Gastrocnemius medialis (tissue), 4 donors: ENCODE measurements at regions not wholly inside any gene's neighbourhood (a gene's known extent, or its start where the extent isn't known, plus 50 kb on each side); places are given as distances from the start of the nearest gene placed in this dataset.

Experiments
- ATAC-seq, 2 donors: fragments of 150-250 bp; one replicate each; pipeline ENCODE4 v1.9.1; 2016
- DNase-seq, 2 donors: peaks; one replicate each; pipeline ENCODE4 v3.0.0-alpha.2; 2019
- H3K27ac ChIP-seq, 4 donors: fragments of 200-600 bp; sonication (generic); 1 replicate in 1 of 4; 2 replicates in 3 of 4; pipeline ENCODE4 v1.5.1; 2016 to 2018; ENCODE audit warnings: mild to moderate bottlenecking in 2 of 4, moderate library complexity in 1 of 4
- H3K27me3 ChIP-seq, 3 donors: fragments of 200-600 bp; sonication (generic) in 2 of 3; 1 replicate in 1 of 3; 2 replicates in 2 of 3; pipeline versions ENCODE4 v1.5.1 to v1.6.0; 2016 to 2019; ENCODE audit warnings: mild to moderate bottlenecking in 1 of 3, moderate library complexity in 1 of 3
- H3K36me3 ChIP-seq, 2 donors: fragments of 200-600 bp; sonication (generic) in 1 of 2; one replicate each; pipeline ENCODE4 v1.5.1; 2017 to 2018
- H3K4me1 ChIP-seq, 2 donors: fragments of 200-600 bp; sonication (generic) in 1 of 2; one replicate each; pipeline ENCODE4 v1.5.1; 2016 to 2017; ENCODE audit warnings: mild to moderate bottlenecking in 2 of 2
- H3K4me3 ChIP-seq, 4 donors: fragments of 200-600 bp; sonication (generic) in 3 of 4; 1 replicate in 1 of 4; 2 replicates in 3 of 4; pipeline ENCODE4 v1.5.1; 2016 to 2019; ENCODE audit warnings: mild to moderate bottlenecking in 2 of 4
- H3K9me3 ChIP-seq, 3 donors: fragments of 200-600 bp; sonication (generic) in 2 of 3; 1 replicate in 1 of 3; 2 replicates in 2 of 3; pipeline ENCODE4 v1.5.1; 2016 to 2019
- CTCF ChIP-seq, 5 experiments: fragments of 450-650 bp in 3 of 5; fragments of 200-600 bp in 2 of 5; sonication (generic) in 2 of 5; IDR thresholded peaks in 4 of 5; conservative IDR thresholded peaks in 1 of 5; 1 replicate in 4 of 5; 2 replicates in 1 of 5; pipeline ENCODE4 v1.5.1; 2016 to 2019; ENCODE audit warnings: antibody characterized with exemption in 5 of 5, mild to moderate bottlenecking in 3 of 5, moderate library complexity in 3 of 5
- POLR2A ChIP-seq, 2 donors: fragments of 450-650 bp; IDR thresholded peaks; one replicate each; pipeline ENCODE4 v1.6.1; 2017; ENCODE audit warnings: antibody characterized with exemption in 2 of 2, mild to moderate bottlenecking in 2 of 2, moderate library complexity in 2 of 2
- in situ Hi-C, 4 donors: fragments of 200-750 bp; cut with MboI; loops; one replicate each; pipeline versions ENCODE4 v1.15.0 to v1.8.0; 2017; ENCODE audit warnings: low sequenced_read_pairs in 4 of 4
- intact Hi-C: fragments of 100-400 bp; cut with DNase I; formaldehyde crosslinking; loops from one replicate; pipeline ENCODE4 v1.15.1; 2023; ENCODE audit warnings: low total_unique reads

GRCh38 chr2:160561551-160562295 is 68.1 kb upstream of the RBMS1 start:
- Histone ChIP-seq H3K27ac (peak overlapping the region in 1 of 4 donors; percentile 8), H3K4me1 (peaks cover 12 to 17% of the 10 kb centered on the region in 2 donors)
- in situ Hi-C loops = no loop called here

GRCh38 chr2:160562730-160563129 is 69.1 kb upstream of the RBMS1 start:
- DNase-seq = no peak
- H3K9me3 ChIP-seq = no peaks in the 10 kb centered on the region
- no peak overlapping the region for H3K27ac ChIP-seq
- no peak overlapping the region for H3K4me3 ChIP-seq
- no peaks in the 10 kb centered on the region for H3K36me3 ChIP-seq
- in situ Hi-C loops = no loop called here
- intact Hi-C loops = no loop called here
- TF ChIP-seq POLR2A (IDR thresholded peaks at IDR 0.05) (no peak), CTCF (IDR thresholded peaks at IDR 0.05 in 4 of 5, conservative IDR thresholded peaks at IDR 0.05 in 1 of 5) (no peak)
- ATAC-seq = no peak
- no peaks in the 10 kb centered on the region for H3K27me3 ChIP-seq
- peaks cover 15 to 17% of the 10 kb centered on the region in 2 donors for H3K4me1 ChIP-seq

More at GRCh38 chr2:160561551-160562295, 68.1 kb upstream of the RBMS1 start:
- no peaks in the 10 kb centered on the region for H3K9me3 ChIP-seq
- TF ChIP-seq POLR2A (IDR thresholded peaks at IDR 0.05) (no peak), CTCF (IDR thresholded peaks at IDR 0.05 in 4 of 5, conservative IDR thresholded peaks at IDR 0.05 in 1 of 5) (no peak)
- no peaks in the 10 kb centered on the region for H3K27me3 ChIP-seq
- intact Hi-C loops = no loop called here
- no peaks in the 10 kb centered on the region for H3K36me3 ChIP-seq
- no peak for DNase-seq
- H3K4me3 ChIP-seq = no peak overlapping the region
- peak; percentile 55 to 56 for ATAC-seq

GRCh38 chr2:160564591-160564990 is 71.0 kb upstream of the RBMS1 start:
- no peak for TF ChIP-seq POLR2A (IDR thresholded peaks at IDR 0.05)
- no peaks in the 10 kb centered on the region for H3K36me3 ChIP-seq
- H3K9me3 ChIP-seq = no peaks in the 10 kb centered on the region
- in situ Hi-C loops = no loop called here
- H3K27ac ChIP-seq = no peak overlapping the region
- peaks cover 15 to 17% of the 10 kb centered on the region in 2 donors for H3K4me1 ChIP-seq
- ATAC-seq = no peak
- no peaks in the 10 kb centered on the region for H3K27me3 ChIP-seq
- H3K4me3 ChIP-seq = no peak overlapping the region
- DNase-seq = no peak
- intact Hi-C loops = no loop called here

- DNase-seq (no peak), ATAC-seq (peak in 1 of 2 donors; percentile 71)
- TF ChIP-seq POLR2A (IDR thresholded peaks at IDR 0.05) (no peak), CTCF (IDR thresholded peaks at IDR 0.05 in 4 of 5, conservative IDR thresholded peaks at IDR 0.05 in 1 of 5) (no peak)
- H3K4me3 ChIP-seq = no peak overlapping the region
- H3K27me3 ChIP-seq = no peaks in the 10 kb centered on the region
- H3K9me3 ChIP-seq = no peaks in the 10 kb centered on the region
- no peak overlapping the region for H3K27ac ChIP-seq
- peaks cover 15 to 17% of the 10 kb centered on the region in 2 donors for H3K4me1 ChIP-seq
- intact Hi-C loops (no loop called here), in situ Hi-C loops (no loop called here)
- H3K36me3 ChIP-seq = no peaks in the 10 kb centered on the region
These were observed 71.7 kb upstream of the RBMS1 start for GRCh38 chr2:160565099-160565845.

- DNase-seq = no peak
- no peaks in the 10 kb centered on the region for H3K27me3 ChIP-seq
- peaks cover 12 to 13% of the 10 kb centered on the region in 2 donors for H3K4me1 ChIP-seq
- intact Hi-C loops = no loop called here
- no peak overlapping the region for H3K4me3 ChIP-seq
- no peaks in the 10 kb centered on the region for H3K36me3 ChIP-seq
- in situ Hi-C loops = no loop called here
- ATAC-seq = peak; percentile 54 to 89
- no peaks in the 10 kb centered on the region for H3K9me3 ChIP-seq
- peak overlapping the region in 2 of 4 donors; percentile 13 to 37 for H3K27ac ChIP-seq
- TF ChIP-seq CTCF (IDR thresholded peaks at IDR 0.05 in 4 of 5, conservative IDR thresholded peaks at IDR 0.05 in 1 of 5) (no peak), POLR2A (IDR thresholded peaks at IDR 0.05) (no peak)
These were observed 73.1 kb upstream of the RBMS1 start for GRCh38 chr2:160566717-160567116.
